GM12878 (cell line): ENCODE measurements at regions not wholly inside any gene's neighbourhood (a gene's known extent, or its start where the extent isn't known, plus 50 kb on each side); places are given as distances from the start of the nearest gene placed in this dataset.

Source experiments
- ATAC-seq: fragments of 200-7000 bp; cut with Tn5 transposase; 3 replicates; pipeline ENCODE4 v1.9.1; 2020; ENCODE audit warnings: mild to moderate bottlenecking, moderate library complexity
- BruUV-seq: library from RNA; stranded (reverse); fragments of 400-500 nt; replicated peaks from 2 replicates; lab custom pipeline; 2021; lab: Mats Ljungman, UMichigan
- CTCF ChIA-PET: fragments of 300-600 bp; sonication (Branson Sonifier 250); formaldehyde crosslinking; extraction: SDS; loops from one replicate; lab custom pipeline; 2021; ENCODE audit warnings: inconsistent platforms; lab: Yijun Ruan, JAX
- POLR2A ChIA-PET: fragments of 350-600 bp; formaldehyde crosslinking; extraction: SDS; loops from one replicate; lab custom pipeline; 2021; ENCODE audit warnings: inconsistent platforms; lab: Charles Lee
- RAD21 ChIA-PET: fragments of 300-600 bp; sonication (Branson Sonifier 250); formaldehyde crosslinking; loops from one replicate; lab custom pipeline; 2023; ENCODE audit warnings: antibody characterized with exemption; ENCODE audit not compliant: unreplicated experiment; lab: Charles Lee
- SMC1A ChIA-PET: fragments of 300-600 bp; sonication (Branson Sonifier 250); formaldehyde crosslinking; loops from one replicate; lab custom pipeline; 2023; ENCODE audit not compliant: unreplicated experiment, uncharacterized antibody; lab: Charles Lee
- DNase-seq: peaks from one replicate; pipeline ENCODE4 v3.0.0-alpha.2; 2011; ENCODE audit warnings: low read depth, low spot score
- FAIRE-seq: peaks from 3 replicates; lab custom pipeline; 2011; peaks lifted over from hg19 to GRCh38; lab: Jason Lieb, UNC
- H2AFZ ChIP-seq: 2 replicates; pipeline ENCODE4 v1.6.0; 2011; ENCODE audit warnings: low read depth, low read length, control low read depth; ENCODE audit not compliant: control insufficient read depth
- H3K27ac ChIP-seq: 2 replicates; pipeline ENCODE4 v1.5.1; 2011; ENCODE audit warnings: control low read depth; ENCODE audit not compliant: control insufficient read depth, insufficient read depth
- H3K27me3 ChIP-seq, 2 experiments: replicated peaks in 1 of 2; 2 replicates each; pipeline versions ENCODE4 v1.6.0 to v1.6.1; 2011; ENCODE audit warnings: low read length in 1 of 2; ENCODE audit not compliant: control insufficient read depth in 2 of 2, insufficient read depth in 2 of 2
- H3K36me3 ChIP-seq, 2 experiments: 2 replicates each; pipeline ENCODE4 v1.5.1; 2011; ENCODE audit warnings: low read length in 1 of 2; ENCODE audit not compliant: control insufficient read depth in 2 of 2, insufficient read depth in 2 of 2
- H3K4me1 ChIP-seq: 2 replicates; pipeline ENCODE4 v1.6.1; 2011; ENCODE audit warnings: mild to moderate bottlenecking, low read length, moderate library complexity, mixed read lengths; ENCODE audit not compliant: control insufficient read depth, insufficient read depth
- H3K4me2 ChIP-seq: 2 replicates; pipeline ENCODE4 v1.6.0; 2011; ENCODE audit warnings: control low read depth; ENCODE audit not compliant: control insufficient read depth, insufficient read depth
- H3K4me3 ChIP-seq: fragments of 200-600 bp; sonication (generic); 2 replicates; pipeline ENCODE4 v1.5.1; 2016
- H3K79me2 ChIP-seq: 2 replicates; pipeline ENCODE4 v1.6.0; 2011; ENCODE audit warnings: low read length; ENCODE audit not compliant: control insufficient read depth, insufficient read depth
- H3K9ac ChIP-seq: 2 replicates; pipeline ENCODE4 v1.8.0; 2011; ENCODE audit warnings: low read length, control low read depth, mixed read lengths; ENCODE audit not compliant: control insufficient read depth, insufficient read depth
- H3K9me3 ChIP-seq: replicated peaks from 3 replicates; pipeline ENCODE4 v1.5.1; 2011; ENCODE audit warnings: mild to moderate bottlenecking, low read length; ENCODE audit not compliant: control insufficient read depth, insufficient read depth
- H4K20me1 ChIP-seq: 2 replicates; pipeline ENCODE4 v1.6.0; 2011; ENCODE audit not compliant: control insufficient read depth, insufficient read depth
- ASH2L ChIP-seq: fragments of 300-600, 200-600 bp; sonication (generic); IDR thresholded peaks from 2 replicates; pipeline ENCODE4 v1.6.1; 2017; ENCODE audit warnings: low read depth, mild to moderate bottlenecking, borderline replicate concordance
- BMI1 ChIP-seq: fragments of 450-650 bp; IDR thresholded peaks from 2 replicates; pipeline ENCODE4 v1.6.1; 2016; ENCODE audit warnings: mild to moderate bottlenecking, moderate library complexity, borderline replicate concordance
- CHD1 ChIP-seq: IDR thresholded peaks from 2 replicates; pipeline ENCODE4 v1.6.1; 2012; ENCODE audit warnings: low read depth, low read length, improper control_type of control experiment
- NR2C1 ChIP-seq: fragments of 450-650 bp; IDR thresholded peaks from 2 replicates; pipeline ENCODE4 v1.6.1; 2017; ENCODE audit warnings: antibody characterized with exemption, mild to moderate bottlenecking, moderate library complexity
- POLR2AphosphoS5 ChIP-seq: IDR thresholded peaks from 2 replicates; pipeline ENCODE4 v1.6.1; 2011; ENCODE audit warnings: mild to moderate bottlenecking, low read length, inconsistent platforms
- PRDM15 ChIP-seq: fragments of 450-650 bp; formaldehyde crosslinking; IDR thresholded peaks from 2 replicates; pipeline ENCODE4 v1.4.0; 2020; ENCODE audit warnings: mild to moderate bottlenecking, moderate library complexity
- ZBTB11 ChIP-seq: fragments of 450-650 bp; formaldehyde crosslinking; IDR thresholded peaks from 2 replicates; pipeline ENCODE4 v1.5.0; 2022; ENCODE audit warnings: mild to moderate bottlenecking, missing genetic modification characterization
- ZBTB40 ChIP-seq: fragments of 450-650 bp; IDR thresholded peaks from 2 replicates; pipeline ENCODE4 v1.6.1; 2016; ENCODE audit warnings: mild to moderate bottlenecking, moderate library complexity, borderline replicate concordance
- WGBS: methylation state at CpG from one replicate; pipeline ENCODE4 v1.1.6; 2016; ENCODE audit warnings: low lambda C conversion rate; ENCODE audit not compliant: insufficient replicate concordance, insufficient coverage; ENCODE audit errors: missing lambda C conversion rate; 5-methylcytosine and 5-hydroxymethylcytosine counted together
- in situ Hi-C: fragments of 300-500 bp; cut with MboI; formaldehyde crosslinking; loops from 9 replicates; pipeline ENCODE4 v1.14.3; 2018; ENCODE audit warnings: mixed read lengths
- intact Hi-C: fragments of 100-400 bp; cut with micrococcal nuclease; formaldehyde crosslinking; loops from one replicate; pipeline ENCODE4 v1.14.2; 2022; ENCODE audit not compliant: unreplicated experiment

GRCh38 chr6:120111001-120111400 lies 761.4 kb upstream of the MAN1A1 start (continued):
- TF ChIP-seq ZBTB11 (CRISPR knock-in tag) = no peak
- TF ChIP-seq PRDM15 (CRISPR knock-in tag) = no peak
- TF ChIP-seq POLR2AphosphoS5 = no peak
- TF ChIP-seq, all 136 proteins: peak for 0

GRCh38 chr6:120108061-120108795 lies 758.7 kb upstream of the MAN1A1 start:
- 84% methylated on average over 1 of the region's 1 CpG for WGBS
- Histone ChIP-seq H3K4me3 (no peak overlapping the region), H3K9me3 (no peaks in the 10 kb centered on the region), H3K4me2 (no peak overlapping the region), H3K27ac (no peak overlapping the region), H3K9ac (no peak overlapping the region), H4K20me1 (no peaks in the 10 kb centered on the region), H2AFZ (no peak overlapping the region), H3K79me2 (no peaks in the 10 kb centered on the region), H3K27me3 (no peaks in the 10 kb centered on the region), H3K36me3 (no peaks in the 10 kb centered on the region), H3K4me1 (no peaks in the 10 kb centered on the region)
- POLR2A ChIA-PET = no interaction called here
- SMC1A ChIA-PET = no interaction called here
- DNase-seq (no peak), FAIRE-seq (no peak), ATAC-seq (no peak)
- RAD21 ChIA-PET = no interaction called here
- intact Hi-C loops = no loop called here
- BruUV-seq = no TSS peak
- CTCF ChIA-PET = no interaction called here
- in situ Hi-C loops = no loop called here
- no peak for TF ChIP-seq ASH2L
- no peak for TF ChIP-seq BMI1
- no peak for TF ChIP-seq NR2C1
- no peak for TF ChIP-seq CHD1
- TF ChIP-seq ZBTB40 = no peak
